ES-I3 (cell line): ENCODE measurements at regions not wholly inside any gene's neighbourhood (a gene's known extent, or its start where the extent isn't known, plus 50 kb on each side); places are given as distances from the start of the nearest gene placed in this dataset.

ENCODE experiments used
- H3K36me3 ChIP-seq: 2 replicates; pipeline ENCODE4 v1.6.1; 2013; ENCODE audit warnings: mild to moderate bottlenecking, low read length, control low read depth, moderate library complexity; ENCODE audit not compliant: insufficient read depth
- H3K4me1 ChIP-seq: 2 replicates; pipeline ENCODE4 v1.6.1; 2013; ENCODE audit warnings: mild to moderate bottlenecking, control low read depth, low read length; ENCODE audit not compliant: insufficient read depth
- H3K9ac ChIP-seq: 2 replicates; pipeline ENCODE4 v1.6.1; 2013; ENCODE audit warnings: low read depth, mild to moderate bottlenecking, low read length, moderate library complexity
- H3K9me3 ChIP-seq: 2 replicates; pipeline ENCODE4 v1.6.1; 2013; ENCODE audit warnings: mild to moderate bottlenecking, low read length, moderate library complexity; ENCODE audit not compliant: control insufficient read depth, insufficient read depth

- Histone ChIP-seq H3K36me3 (no peaks in the 10 kb centered on the region), H3K9me3 (no peaks in the 10 kb centered on the region), H3K4me1 (peaks cover 14% of the 10 kb centered on the region; the same call in 1 of the 2 replicates), H3K9ac (no peak overlapping the region)
Observed at GRCh38 chr1:14508613-14509012, 89.9 kb upstream of the KAZN start.

DNA sequence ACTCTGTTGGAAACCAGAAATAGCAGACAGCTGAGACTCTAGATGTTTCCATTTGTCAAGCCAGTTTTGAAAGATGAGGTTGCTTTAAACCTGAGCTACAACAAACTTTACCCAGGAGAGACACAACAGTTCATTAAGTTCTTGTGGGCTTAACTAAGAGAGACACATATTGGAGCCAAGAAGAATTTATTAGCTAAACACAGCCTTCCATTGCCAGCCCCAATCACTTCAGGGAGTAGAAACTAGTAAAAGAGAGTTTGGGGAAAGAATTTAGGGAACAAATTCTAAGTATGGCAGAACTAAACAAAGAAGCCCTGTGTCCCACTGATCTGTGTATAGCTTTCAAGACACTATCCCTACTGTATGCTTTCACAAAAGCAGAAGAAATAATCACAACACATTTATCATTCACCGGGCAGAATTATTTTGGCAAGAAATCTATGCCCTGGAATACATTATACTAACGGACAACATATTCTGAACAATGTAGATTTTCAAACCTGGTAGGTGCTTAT, 87.3 kb upstream of the KAZN start:
- Histone ChIP-seq H3K9ac (no peak overlapping the region), H3K4me1 (peaks cover 14% of the 10 kb centered on the region; the same call in 1 of the 2 replicates), H3K9me3 (no peaks in the 10 kb centered on the region), H3K36me3 (no peaks in the 10 kb centered on the region)

DNA sequence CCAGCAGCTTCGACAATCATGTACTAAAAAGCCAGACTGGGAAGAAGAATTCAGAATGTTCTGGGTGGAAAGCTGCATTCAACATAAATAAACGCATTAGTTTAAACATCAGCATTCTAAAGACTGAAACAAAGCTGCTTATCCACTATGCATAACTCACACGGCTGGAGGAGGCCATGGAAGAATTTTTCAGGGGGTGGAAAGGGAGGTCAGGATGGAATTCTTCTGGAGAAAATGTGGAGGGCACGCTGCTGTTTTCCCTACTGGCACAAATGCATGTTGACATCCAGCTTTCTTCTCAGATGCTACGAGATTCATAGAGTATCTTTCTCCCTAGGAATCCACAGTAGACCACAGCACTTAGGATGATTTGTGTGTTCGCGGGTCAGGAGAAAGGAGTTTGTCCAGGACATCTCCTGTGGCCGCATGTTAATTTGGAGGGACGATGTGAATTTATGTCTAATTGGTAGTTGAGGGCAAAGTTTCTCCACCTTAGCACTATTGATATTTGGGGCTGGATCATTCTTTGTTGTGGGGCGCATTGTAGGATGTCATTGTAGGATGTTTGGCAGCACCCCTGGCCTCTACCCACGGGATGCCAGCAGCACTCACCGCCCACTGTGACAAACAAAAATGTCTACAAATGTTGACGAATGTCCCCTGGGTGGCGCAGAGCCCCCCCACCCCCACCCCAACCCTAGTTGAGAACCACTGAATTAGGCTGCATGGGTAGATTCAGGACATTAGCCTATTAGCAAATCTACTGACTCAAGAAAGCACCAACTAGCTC, 86.5 kb upstream of the KAZN start:
- Histone ChIP-seq H3K4me1 (peaks cover 14% of the 10 kb centered on the region; the same call in 1 of the 2 replicates), H3K9ac (no peak overlapping the region), H3K9me3 (no peaks in the 10 kb centered on the region), H3K36me3 (no peaks in the 10 kb centered on the region)

DNA sequence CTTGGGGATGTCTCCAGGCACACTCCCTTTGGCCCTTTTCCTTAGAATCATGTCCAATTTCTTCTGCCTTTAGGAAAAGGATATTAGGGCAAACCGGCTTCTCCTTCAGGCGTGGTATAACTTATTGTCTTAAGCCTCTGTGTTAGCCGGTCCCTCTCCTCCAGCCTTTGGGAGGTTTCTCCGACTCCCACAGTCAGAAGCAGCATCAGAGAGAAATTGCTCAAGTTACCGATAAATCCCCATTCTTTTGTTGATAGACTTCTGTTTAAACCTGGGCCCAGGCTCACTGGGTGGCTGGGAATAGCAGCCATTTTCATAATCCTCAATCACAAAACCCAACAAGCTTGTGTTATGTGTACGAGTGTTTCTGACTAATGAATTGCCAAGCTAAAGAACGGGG, 85.4 kb upstream of the KAZN start:
- Histone ChIP-seq H3K36me3 (no peaks in the 10 kb centered on the region), H3K9me3 (no peaks in the 10 kb centered on the region), H3K4me1 (peaks cover 14% of the 10 kb centered on the region; the same call in 1 of the 2 replicates), H3K9ac (no peak overlapping the region)

GRCh38 chr1:14514739-14515138, 83.7 kb upstream of the KAZN start:
- peaks cover 14% of the 10 kb centered on the region; the same call in 1 of the 2 replicates for H3K4me1 ChIP-seq
- H3K9me3 ChIP-seq = no peaks in the 10 kb centered on the region
- no peaks in the 10 kb centered on the region for H3K36me3 ChIP-seq
- no peak overlapping the region for H3K9ac ChIP-seq

DNA sequence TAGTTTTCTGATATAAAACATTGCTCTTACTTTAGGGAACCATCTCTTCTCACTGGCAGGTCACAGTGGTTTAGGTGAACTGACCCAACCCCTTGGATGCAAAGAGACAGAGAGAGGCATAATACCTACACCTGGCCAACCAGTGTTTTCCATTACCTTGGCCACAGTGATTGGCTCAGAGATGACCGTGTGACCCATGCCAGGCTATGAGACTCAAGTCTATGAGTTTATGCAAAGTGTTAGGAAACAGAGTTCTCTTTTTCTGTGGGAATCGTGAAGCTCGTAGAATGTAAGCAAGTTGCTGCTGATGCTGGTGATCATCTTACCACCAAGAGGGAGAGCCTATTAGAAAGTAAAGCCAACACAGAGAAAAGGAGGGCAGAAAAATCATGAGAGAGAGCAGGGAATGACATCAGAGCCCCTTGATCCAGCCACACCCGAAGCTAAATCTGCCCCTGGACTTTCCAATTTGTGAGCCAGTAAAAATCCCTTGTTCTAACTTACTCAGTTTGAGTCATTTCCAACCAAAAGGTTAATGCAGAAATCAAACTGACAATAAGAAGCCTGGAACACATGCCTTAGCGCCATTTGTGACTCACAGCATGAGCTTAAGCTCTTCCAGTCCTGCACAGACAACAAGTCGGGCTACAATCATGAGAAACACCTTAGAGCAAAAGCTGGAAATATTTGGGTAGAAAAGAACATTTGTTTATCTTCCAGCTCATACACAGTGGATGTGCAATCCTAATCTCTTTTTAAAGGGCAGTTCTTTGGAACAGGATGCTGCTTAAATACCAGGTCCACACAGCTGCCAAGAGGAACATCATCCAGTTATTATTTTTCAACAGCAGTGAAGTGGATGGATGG, 81.3 kb upstream of the KAZN start:
- H3K9me3 ChIP-seq = no peaks in the 10 kb centered on the region
- no peaks in the 10 kb centered on the region for H3K36me3 ChIP-seq
- peaks cover 8% of the 10 kb centered on the region; the same call in 1 of the 2 replicates for H3K4me1 ChIP-seq
- no peak overlapping the region for H3K9ac ChIP-seq

GRCh38 chr1:14517841-14518180, 80.7 kb upstream of the KAZN start:
- H3K4me1 ChIP-seq = peaks cover 1% of the 10 kb centered on the region; the same call in 1 of the 2 replicates
- H3K36me3 ChIP-seq = no peaks in the 10 kb centered on the region
- no peak overlapping the region for H3K9ac ChIP-seq
- no peaks in the 10 kb centered on the region for H3K9me3 ChIP-seq

- no peaks in the 10 kb centered on the region for H3K4me1 ChIP-seq
- no peaks in the 10 kb centered on the region for H3K9me3 ChIP-seq
- H3K36me3 ChIP-seq = no peaks in the 10 kb centered on the region
- H3K9ac ChIP-seq = no peak overlapping the region
Observed at GRCh38 chr1:14519976-14520375, 78.5 kb upstream of the KAZN start.

- Histone ChIP-seq H3K9me3 (no peaks in the 10 kb centered on the region), H3K4me1 (no peaks in the 10 kb centered on the region), H3K36me3 (no peaks in the 10 kb centered on the region), H3K9ac (no peak overlapping the region)
Observed at GRCh38 chr1:14520514-14521163, 77.8 kb upstream of the KAZN start.

DNA sequence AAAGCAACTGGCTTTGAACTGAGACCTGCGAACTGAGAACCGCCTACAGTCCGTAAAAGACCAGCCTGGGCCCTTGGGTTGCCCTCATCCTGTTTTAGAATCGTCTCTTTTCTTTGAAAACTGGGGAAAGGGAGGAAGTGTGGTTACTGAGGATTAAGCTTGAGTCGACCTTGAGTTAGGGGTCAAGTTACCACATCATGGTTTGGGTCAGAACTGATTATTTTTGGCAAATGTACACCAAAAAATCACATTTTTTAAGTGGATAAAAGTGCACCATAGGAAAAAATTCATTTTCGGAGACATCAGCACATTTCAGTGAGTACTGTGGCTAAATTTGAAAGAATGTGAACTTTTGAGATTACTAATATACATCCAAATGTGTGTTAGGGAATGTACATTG, 76.9 kb upstream of the KAZN start:
- Histone ChIP-seq H3K9me3 (no peaks in the 10 kb centered on the region), H3K4me1 (no peaks in the 10 kb centered on the region)

DNA sequence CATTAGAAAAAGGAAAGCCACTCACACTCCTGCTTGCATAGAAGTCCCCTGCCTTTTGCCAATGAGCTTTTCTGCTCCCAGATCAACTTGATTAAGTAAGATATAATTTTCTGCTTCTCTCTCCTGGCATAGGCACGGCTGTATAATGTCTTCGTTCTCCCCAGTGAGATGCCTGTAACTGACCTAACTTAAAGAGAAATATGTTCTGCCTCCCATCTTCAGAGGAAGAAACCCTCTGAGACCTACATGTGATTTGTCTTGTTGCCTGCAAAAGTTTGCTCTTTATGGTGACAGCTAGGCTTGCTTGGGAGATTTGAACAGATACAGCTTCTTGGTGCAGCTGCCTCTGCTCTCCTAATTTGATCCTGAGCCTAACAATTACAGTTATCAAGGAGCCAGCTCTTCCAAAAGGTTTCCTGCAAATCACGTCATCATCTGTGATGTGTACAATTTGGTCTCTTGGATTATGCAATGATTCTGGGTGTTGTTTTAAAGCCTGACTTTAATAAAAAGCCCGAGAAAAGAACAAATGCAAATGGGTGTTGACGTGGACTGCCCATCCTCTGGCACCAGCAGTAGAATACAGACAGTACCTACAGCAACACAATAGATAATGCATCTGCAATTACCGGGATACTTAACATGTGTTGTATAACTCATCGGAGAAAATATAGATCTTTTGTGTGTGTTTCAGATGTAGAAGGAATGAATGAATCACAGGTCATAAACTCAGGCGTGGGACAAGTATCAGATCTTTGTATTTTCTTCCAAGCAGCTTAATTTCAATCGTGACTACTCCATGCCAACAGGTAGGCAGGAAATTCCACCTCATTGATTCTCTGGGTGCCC, 76.2 kb upstream of the KAZN start:
- H3K9ac ChIP-seq = no peak overlapping the region
- no peaks in the 10 kb centered on the region for H3K4me1 ChIP-seq
- H3K9me3 ChIP-seq = no peaks in the 10 kb centered on the region
- no peaks in the 10 kb centered on the region for H3K36me3 ChIP-seq

More for the DNA sequence above, 76.9 kb upstream of the KAZN start:
- no peak overlapping the region for H3K9ac ChIP-seq
- H3K36me3 ChIP-seq = no peaks in the 10 kb centered on the region

DNA sequence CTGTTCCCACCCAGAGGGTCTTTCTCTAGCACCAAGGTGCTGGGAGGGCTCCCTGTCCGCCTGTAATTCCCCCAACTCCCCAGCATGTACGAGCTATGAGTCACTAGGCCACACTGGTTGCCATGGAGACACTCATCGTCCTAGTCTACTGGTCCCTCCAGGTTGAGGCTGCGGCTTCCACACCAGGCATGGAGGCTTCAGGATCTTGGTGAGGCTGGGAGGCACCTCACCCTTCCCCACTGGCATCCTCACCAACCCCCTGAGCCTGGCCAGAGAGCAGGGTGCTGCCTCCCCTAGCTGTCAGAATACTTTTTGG, 75.6 kb upstream of the KAZN start:
- Histone ChIP-seq H3K36me3 (no peaks in the 10 kb centered on the region), H3K4me1 (no peaks in the 10 kb centered on the region), H3K9me3 (no peaks in the 10 kb centered on the region), H3K9ac (no peak overlapping the region)

- H3K36me3 ChIP-seq = no peaks in the 10 kb centered on the region
- no peaks in the 10 kb centered on the region for H3K9me3 ChIP-seq
- H3K4me1 ChIP-seq = no peaks in the 10 kb centered on the region
- H3K9ac ChIP-seq = no peak overlapping the region
Observed at GRCh38 chr1:14524826-14525636, 73.5 kb upstream of the KAZN start.
